Inferior parietal cortex (tissue), 1 donor: ENCODE measurements at regions not wholly inside any gene's neighbourhood (a gene's known extent, or its start where the extent isn't known, plus 50 kb on each side); places are given as distances from the start of the nearest gene placed in this dataset.
"Not testable (repeated sequence)": the region's sequence is repeated elsewhere in the genome, so short reads cannot be mapped to it uniquely, and the experiment has no call there.

ENCODE experiments used
- DNase-seq: peaks from one replicate; pipeline ENCODE4 v3.0.0-alpha.2; 2016; ENCODE audit errors: extremely low spot score

DNA sequence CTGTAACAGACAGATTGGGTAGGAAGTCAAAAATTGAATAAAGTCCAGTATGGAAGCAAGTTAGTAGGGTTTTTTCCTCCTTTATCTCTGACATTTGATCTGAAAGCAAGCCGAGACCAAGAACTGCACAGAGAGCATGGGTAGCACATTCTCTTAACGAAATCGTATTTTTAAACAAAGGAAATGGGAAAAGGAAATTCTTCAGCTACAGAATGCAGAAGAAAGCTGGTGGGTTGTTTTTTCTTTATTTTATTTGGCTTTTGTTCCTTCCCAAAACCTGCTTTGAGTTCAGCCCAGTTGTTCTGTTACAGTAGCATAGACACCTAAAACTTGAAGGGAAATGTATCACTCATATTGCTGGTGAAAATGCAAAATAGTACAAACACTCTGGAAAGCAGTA lies 397.0 kb downstream of the GBE1 start:
- DNase-seq: no peak

DNA sequence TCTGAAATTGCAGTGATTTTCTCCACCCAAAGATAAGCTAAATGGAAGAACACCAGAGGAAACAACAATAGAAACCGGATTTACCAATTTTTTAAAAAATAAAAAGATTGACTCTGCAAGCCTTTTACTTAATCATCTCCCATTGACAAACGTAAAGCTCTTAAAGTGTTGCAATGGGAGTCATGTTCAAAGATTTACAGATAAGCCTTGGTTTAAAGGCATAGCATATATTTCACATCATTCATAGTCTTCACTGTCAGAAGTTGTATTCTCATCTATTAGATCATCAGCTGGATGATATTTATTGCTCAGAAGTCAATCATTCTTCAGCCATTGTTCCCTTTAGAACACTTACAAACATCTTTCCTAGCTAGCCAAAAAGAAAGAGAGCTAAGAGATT lies 397.6 kb downstream of the GBE1 start:
- no peak for DNase-seq

DNA sequence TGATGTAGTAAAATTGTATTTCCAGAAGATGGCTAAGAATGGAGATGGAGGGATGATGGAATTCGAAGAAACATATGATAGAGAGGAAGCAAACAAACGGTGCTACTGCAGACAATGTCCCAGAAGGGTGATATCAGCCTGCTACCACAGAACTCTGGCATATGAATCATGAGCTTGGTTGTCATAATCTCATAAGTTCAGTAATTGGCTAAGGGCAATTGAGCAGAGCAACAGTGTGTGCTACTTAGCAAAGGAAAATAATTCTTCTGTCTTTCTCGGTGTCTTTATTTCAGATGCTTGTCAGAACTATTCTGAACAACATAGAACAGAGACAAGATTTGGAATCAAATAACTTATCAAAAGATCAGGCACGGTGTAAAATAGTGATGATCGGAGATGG lies 407.3 kb downstream of the GBE1 start:
- no peak for DNase-seq

DNA sequence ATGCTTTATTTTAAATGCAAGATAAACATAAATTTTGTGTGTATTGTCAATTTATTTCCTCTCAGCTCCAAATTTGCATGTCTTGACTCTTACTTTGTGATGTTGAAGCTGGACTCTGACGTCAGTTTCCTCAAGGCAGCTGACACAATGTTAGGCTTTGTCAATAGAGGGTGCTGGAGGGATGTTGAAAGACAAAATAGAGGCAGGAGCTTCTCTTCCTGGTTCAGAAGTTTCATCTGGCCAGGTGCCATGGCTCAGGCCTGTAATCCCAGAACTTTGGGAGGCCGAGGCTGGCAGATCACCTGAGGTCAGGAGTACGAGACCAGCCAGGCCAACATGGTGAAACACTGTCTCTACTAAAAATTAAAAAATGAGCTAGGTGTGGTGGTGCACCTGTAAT lies 408.6 kb downstream of the GBE1 start:
- DNase-seq: no peak

DNA sequence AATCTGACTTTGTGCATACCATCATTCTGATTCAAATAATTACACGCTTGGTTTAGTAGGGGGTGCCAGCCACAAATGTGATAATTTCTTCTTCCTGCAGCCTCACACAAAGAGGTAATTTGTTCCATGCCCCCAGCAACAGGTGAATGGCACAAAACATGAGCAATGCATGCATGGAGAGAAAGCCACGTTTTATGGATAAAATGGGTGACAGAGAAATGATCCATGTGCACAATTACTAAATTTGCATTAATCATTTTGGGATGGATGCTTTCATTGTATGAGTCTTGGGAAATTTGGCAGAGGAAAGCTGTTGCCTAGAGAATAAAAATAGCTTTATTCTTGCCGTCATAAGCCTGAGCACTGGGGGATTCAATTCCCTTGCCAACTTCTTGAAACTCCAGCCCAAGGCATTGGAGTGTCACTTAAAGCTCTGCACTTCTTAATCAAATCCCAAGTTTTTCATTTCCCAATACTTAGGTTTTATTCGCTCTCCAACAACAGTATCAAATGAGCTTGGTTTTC lies 411.6 kb downstream of the GBE1 start:
- DNase-seq: no peak

DNA sequence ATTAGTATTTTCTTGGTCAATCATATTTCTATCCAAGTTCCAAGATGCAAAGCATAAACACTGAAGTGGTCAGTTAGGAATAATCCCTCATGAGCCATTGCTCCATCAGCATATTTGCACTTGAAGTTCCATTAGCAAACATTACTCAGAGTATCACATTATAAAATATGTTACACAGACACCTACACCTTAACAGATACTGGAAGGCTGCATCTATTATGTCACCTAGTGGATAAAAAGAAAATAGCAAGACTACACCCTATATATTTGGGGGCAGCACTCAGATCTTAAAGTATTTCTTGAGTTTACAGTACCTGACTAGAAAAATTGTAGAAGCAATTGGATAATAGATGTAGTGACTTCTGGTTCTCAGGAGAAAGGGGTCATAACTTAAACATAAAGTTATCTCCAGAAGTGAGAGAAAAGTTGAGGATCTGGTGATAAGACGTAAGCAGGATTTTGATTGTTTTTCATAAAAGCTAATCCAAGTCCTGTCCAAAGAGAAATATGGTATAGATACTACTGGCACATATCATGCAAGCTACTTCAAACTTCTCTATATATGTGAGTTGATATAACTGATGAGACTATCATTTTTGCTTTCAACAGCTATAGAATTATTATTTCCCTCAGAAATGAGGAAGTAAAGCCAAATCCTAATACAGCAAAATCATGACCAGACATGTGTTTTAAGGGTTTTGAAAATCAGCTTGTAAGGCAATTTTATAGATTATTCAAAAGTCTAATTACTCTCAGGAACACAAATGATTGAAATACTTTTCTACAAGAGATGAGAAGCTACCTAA lies 422.2 kb downstream of the GBE1 start:
- no peak for DNase-seq

DNA sequence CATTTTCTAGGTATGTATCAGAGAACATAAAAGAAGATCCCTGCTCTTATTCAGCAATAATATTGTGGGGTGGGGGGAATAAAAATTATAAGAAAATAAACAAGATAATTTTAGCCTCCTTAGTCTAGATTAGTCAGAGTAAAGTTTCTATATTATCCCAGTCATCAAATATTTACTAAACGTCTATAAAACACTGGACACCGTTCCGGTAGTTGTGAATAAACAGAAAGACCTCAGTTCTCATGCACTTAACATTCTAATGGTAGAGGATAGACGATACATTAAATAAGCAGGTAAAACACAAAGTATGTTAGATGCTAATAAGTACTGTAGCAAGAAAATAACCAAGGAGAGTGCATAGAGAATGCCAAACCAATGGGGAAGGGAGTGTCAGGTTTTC lies 425.0 kb downstream of the GBE1 start:
- DNase-seq: no peak

DNA sequence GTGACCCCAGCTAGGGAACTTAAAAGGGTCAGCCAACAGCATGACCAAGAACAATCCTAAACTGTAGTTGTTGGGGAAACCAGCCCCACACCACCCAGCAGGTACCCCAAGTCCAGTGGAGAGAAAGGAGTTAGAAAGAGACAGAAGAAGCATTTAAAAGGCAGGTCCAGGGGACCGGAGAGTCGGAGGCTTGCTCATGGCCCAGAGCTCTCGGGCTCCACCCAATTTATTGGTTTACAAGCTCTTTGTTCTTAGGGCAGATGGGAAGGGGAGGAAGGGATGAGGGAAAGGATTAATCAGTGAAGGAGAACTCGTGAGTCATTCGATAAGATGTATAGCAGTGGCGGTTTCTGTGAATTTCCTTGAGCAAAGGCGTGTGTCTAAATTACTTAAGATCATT lies 431.6 kb downstream of the GBE1 start:
- not testable (repeated sequence) for DNase-seq

DNA sequence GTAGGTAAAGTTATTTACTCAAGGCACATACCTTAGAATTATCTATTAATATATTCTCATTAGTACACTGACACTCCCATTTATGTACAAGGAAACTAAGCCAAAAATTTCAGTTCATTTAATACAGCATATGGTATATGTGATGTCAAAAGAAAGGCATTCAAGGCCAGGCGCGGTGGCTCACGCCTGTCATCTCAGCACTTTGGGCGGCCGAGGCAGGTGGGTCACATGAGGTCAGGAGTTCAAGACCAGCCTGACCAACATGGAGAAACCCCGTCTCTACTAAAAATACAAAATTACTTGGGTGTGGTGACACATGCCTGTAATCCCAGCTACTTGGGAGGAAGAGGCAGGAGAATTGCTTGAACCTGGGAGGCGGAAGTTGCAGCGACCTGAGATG lies 435.2 kb downstream of the GBE1 start:
- DNase-seq: no peak

DNA sequence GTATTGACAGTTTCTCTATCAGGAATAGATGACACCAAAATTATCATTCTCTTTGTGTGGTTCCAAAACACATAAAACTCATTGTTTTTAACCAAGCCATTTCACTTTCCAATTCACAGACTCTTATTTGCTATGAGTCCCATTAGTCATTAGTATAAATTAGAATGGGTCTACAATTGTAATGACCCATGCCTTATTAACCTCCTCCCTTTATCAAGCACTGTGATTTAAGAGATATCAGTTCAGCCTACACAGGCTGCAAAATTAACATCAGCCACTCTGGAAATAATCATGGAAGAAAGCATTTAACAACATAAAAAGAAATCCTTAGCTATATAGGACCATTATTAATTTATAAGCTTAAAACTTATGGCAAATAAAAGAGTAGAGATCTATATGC lies 440.6 kb downstream of the GBE1 start:
- DNase-seq: no peak

DNA sequence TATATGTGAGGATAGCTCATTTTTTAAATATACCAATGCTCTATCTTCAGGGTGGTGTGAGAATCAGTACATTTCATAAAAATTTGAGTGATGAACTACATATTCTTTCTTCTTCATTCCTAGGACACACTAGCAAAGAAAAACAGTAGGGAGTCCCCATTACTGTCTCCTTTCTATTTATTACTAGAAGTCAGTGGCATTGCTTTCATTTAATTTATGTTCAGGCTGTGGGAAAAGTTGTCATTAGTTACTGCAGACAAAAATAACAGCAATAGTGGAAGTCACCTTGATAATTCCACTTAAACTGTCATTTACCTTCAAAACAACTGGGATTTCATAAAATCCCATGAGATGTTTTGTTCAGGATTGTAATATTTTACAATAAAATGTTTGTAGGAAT lies 446.4 kb downstream of the GBE1 start:
- no peak for DNase-seq

DNA sequence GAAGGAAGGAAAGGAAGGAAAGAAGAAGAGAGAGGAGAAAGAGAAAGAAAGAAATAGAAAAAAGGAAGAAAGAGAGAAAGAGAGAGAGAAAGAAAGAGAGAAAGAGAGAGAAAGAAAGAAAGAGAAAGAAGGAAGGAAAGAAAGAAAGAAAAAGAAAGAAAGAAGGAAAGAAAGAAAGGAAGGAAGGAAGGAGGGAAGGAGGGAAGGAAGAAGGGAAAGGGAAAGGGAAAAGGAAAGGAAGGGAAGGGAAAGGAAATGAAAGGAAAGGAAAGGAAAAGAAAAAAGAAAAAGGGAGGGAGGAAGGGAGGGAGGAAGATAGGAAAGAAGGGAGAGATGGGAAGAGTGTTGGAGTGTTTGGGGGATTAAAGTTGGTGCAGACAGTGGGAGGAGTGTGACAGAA lies 450.1 kb downstream of the GBE1 start:
- no peak for DNase-seq

DNA sequence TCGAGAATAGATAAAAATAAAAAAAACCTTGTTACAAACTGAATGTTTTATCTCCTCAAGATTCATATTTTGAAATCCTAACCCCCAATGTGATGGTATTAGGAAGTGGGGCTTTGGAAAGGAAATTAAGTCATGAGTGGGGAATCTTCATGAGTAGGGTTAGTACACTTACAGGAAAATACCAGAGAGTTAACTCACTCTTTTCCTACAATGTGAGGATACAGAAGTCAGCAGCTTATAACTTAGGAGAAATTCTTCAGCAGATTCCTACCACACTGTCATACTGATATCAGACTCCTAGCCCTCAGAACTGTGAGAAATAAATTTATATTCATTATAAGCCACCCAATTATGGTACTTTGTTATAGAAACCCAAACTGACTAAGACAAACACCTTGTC lies 453.1 kb downstream of the GBE1 start:
- no peak for DNase-seq

DNA sequence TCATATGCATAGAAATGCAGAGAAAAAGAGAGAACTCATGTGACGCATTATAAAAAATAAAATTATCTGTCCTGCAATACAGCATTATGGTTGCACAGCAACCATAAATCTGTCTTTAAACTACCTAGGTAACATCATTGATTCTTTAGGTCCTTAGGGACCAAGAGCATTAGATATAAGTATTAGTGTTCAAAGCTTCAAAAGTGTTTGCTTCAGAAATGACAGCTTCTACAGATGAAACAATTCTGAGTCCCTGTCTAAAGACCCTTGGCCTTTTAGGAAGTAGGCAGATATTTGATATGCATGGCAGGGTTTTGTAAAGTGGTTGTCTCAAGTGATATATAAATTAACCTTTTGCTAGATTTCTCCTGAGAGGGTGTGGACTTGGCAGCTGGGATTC lies 454.2 kb downstream of the GBE1 start:
- no peak for DNase-seq

DNA sequence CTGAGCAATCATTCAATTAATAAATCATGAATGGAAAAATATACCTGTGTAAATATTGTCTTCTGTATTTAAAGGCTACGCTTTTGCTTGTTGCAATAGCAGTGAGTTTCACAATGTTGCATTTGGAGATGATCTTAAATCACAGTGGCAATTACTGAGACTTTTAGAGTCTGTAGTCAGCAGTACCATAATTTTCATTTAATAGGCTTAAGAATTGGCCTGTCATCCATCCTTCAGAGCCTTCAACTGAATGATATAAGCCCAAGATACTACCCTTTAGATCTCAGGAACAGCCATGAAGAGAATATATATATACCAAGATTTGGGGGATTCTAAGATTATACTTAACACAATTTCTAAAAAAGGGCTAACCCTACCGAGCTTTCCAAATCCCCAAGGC lies 458.1 kb downstream of the GBE1 start:
- DNase-seq: no peak

DNA sequence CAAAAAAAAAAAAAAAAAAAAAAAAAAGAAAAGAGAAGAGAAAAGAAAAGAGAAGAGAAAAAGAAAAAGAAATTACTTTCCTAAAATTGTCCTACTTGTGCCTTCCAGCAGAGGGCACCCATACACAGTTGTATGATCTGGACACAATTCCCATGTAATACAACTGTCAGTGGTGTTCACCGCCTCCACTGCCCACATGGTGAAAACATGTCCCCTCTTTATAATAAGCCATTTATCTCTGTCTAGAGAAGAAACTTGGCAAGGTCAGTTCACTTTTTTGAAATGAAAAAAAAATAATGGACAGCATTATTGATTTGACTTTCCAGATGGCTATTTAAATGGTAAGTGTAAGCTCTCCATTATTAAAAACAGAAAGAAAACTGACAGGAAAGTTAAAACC lies 459.4 kb downstream of the GBE1 start:
- peak; percentile 62 for DNase-seq

DNA sequence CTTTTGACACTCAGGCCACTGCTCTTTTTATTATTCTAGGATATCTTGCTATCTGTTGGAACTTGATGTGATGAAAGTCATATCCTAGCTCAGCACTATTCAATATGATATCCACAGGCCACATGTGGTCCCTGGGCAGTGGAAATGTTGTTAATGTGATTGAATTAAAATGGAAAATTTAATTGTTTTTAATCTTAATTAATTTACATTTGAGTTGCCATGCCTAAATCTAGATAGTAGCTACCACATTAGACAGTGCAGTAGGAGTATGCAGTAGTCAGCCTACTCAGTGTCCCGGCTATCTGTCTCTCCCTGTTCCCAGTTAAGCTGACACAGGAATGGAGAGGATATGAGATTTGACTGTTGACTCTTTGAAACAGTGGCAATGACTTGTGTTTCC lies 460.2 kb downstream of the GBE1 start:
- DNase-seq: no peak

DNA sequence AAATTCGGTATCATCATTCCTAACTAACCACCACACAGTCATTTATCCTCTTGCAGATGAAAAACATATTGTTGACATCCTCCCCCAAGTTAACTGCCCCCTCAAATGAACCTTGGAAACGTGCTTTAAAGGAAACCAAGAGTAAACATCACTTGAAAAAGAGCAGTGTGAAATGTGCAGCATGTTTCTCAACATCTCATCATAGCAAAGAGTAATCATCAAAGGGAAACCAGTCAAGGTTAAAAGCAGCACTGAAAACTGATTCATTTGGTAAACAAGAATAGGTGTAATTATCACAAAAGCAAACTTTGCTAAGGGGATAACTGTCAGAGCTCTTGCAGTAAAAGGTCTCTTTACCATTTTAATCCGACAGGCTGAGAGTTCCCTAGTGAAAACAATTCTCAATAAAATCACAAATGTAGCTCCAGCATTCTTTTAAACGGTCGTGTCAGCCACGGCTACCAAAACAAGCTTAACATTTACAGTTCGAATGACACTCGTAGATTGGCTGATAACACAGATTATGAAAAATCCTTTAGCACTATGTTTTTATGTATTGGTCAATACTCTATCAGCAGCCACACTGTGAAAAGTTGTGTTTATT lies 461.0 kb downstream of the GBE1 start:
- DNase-seq: no peak

DNA sequence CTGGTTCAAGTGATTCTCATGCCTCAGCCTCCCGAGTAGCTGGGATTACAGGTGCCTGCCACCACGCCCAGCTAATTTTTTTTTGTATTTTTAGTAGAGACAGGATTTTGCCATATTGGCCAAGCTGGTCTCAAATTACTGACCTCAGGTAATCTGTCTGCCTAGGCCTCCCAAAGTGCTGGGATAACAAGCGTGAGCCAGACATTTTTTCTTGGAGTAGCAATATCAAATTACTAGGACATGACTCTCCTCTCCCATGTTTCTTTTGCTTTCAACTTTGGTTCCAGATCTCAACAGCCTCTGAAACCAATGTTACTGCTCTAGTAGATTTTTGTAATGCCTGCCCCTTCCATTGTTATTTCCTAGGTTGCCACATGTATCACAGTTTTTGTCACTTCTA lies 462.0 kb downstream of the GBE1 start:
- DNase-seq: no peak

DNA sequence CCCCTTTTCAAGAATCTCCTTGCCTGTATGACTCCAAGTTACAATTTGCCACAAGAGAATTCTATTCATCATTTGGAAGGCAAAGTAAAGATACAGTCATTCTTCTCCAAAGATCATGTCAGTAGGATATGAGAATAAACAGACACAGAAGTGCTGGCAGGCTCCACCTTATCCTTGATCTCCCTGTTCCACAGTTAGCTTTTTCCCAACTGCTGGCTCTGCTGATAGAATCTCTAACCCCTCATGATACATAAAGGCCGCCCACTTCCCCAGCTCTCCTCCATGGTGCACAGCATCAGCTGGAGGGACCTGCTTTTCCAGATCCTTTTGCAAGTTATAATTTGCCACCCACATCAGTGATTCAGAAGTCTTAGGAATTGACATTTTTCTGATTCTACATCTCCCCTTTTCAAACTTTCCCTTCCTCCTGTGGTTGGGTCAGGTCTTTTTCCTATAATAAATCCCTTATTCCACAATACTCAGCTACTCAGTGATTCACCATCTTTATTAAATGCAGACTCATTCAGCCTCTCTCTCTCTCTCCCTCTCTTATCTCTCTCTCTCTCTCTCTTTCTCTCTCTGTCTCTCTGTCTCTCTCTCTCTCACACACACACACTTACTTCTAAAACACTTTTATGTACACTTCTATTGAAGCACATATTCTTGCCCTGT lies 465.4 kb downstream of the GBE1 start:
- DNase-seq: no peak

DNA sequence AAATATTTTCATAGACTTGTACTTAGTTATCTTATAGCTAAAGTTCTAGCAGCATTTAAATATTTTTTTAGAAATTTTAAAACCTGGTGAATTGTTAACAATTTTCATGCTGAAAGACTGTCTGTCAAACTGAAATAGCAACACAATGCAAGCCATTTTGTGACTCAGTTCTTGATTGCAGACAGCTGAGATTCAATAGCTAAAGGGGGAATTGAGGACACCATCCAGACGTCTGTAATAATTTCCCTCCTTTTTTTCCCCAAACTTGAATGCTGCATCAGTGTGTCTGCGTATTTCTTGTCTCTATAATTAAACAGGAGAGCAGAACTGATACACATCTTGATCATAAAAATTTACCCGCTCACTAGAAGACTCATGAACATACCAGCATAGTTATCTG lies 468.3 kb downstream of the GBE1 start:
- no peak for DNase-seq

DNA sequence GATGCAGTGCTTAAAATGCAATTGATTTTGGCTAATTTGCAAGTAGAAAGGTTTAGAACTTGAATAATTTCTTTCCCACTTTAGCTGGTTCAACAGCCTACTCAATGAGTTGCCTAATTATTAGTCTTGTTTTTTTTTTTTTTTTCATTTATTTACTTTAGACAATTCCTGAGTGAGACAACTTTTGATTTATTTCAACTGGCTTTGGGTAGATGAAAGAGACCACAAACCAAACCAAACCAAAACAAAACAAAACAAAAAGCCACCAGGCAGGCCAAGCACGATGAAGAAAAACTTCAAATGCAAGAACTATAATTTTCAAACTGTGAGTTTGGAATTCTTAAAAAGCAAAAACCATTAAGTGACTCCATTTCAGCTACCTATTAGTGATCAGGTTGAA lies 469.9 kb downstream of the GBE1 start:
- DNase-seq: no peak

DNA sequence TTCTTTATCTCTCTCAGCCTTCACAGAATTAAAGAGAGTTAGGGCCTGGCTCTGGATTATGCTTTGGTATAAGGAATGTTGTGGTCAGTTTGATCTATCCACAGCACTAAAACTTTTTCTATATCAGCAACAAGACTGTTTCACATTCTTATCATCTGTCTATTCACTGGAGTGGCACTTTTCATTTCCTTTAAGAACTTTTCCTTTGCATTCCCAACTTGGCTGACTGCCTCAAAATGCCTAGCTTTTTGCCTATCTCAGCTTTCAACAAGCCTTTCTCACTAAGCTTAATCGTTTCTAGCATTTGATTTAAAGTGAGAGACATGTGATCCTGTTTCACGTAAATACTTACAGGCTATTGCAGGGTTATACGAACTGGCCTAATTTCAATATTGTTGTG lies 471.8 kb downstream of the GBE1 start:
- no peak for DNase-seq
